AG10803 (cell line): ENCODE measurements at regions not wholly inside any gene's neighbourhood (a gene's known extent, or its start where the extent isn't known, plus 50 kb on each side); places are given as distances from the start of the nearest gene placed in this dataset.
A peak's percentile ranks its signal among the peaks of the same experiment; 100 is the strongest.
"Not testable (repeated sequence)": the region's sequence is repeated elsewhere in the genome, so short reads cannot be mapped to it uniquely, and the experiment has no call there.

Experiments
- DNase-seq: peaks from one replicate; pipeline ENCODE4 v3.0.0; 2010; ENCODE audit warnings: low read depth
- H3K4me3 ChIP-seq: 2 replicates; pipeline ENCODE4 v1.5.1; 2011; ENCODE audit warnings: mild to moderate bottlenecking, low read length, control low read depth
- TF ChIP-seq, protein P1 (sequence below): conservative IDR thresholded peaks from 2 replicates; pipeline ENCODE4 v1.5.1; 2011; ENCODE audit warnings: mild to moderate bottlenecking, low read length, control low read depth, inconsistent platforms

DNA sequence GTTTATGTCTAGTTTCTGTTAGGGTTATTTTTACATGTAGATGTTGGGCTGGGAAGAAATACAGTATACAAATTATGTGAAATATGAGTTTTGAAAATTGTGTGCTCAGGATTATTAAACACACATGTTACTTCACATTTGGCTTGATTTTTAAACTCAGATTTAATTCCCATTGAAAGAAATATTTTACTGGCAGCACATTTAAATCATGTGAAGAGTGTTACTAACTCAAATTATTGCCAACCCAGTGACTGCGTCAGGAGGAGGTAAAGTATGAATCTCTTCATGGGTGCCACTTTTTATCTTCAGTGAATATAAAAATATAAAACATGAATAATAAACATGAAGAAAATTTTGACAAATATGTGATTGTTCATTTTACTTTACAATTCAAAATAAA is 457.5 kb upstream of the CCDC179 start:
- H3K4me3 ChIP-seq = no peak overlapping the region
- no peak for DNase-seq
- TF ChIP-seq, protein P1, sequence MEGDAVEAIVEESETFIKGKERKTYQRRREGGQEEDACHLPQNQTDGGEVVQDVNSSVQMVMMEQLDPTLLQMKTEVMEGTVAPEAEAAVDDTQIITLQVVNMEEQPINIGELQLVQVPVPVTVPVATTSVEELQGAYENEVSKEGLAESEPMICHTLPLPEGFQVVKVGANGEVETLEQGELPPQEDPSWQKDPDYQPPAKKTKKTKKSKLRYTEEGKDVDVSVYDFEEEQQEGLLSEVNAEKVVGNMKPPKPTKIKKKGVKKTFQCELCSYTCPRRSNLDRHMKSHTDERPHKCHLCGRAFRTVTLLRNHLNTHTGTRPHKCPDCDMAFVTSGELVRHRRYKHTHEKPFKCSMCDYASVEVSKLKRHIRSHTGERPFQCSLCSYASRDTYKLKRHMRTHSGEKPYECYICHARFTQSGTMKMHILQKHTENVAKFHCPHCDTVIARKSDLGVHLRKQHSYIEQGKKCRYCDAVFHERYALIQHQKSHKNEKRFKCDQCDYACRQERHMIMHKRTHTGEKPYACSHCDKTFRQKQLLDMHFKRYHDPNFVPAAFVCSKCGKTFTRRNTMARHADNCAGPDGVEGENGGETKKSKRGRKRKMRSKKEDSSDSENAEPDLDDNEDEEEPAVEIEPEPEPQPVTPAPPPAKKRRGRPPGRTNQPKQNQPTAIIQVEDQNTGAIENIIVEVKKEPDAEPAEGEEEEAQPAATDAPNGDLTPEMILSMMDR = no peak

DNA sequence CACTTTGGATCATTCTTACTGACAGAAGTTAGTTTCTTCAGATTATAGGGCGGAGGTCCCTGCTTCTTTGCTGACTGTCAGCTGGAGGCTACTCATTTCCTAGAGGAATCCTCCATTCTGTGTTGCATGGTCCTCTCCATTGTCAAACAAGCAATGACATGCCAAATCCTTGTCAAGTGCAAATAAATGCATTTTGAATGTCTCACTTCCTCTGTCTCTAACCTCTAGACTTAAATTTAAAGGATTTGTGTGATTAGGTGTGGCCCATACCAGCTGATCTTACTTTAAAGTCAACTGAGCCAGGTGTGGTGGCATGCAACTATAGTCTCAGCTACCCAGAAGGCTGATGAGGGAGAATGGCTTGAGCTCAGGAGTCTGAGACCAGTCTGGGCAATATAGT is 458.4 kb upstream of the CCDC179 start:
- TF ChIP-seq, protein P1 = no peak
- no peak overlapping the region for H3K4me3 ChIP-seq
- DNase-seq = no peak

DNA sequence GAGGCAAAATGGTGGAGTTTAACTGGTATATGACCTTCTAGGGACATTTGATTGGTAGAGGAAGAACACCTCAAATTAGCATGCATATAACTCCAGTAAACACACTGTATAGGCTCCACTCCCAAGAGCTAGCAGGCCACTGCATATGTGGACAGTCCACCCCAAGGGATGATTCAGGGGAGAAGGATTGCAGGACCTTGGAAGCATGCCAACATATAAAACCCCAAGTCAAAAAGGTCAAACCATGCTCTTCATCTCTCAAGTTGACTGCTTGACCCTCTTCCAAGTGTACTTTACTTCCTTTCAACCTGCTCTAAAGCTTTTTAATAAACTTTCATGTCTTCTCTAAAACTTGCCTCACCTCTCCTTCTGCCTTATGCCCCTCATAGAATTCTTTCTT is 459.9 kb upstream of the CCDC179 start:
- TF ChIP-seq, protein P1 = no peak
- no peak for DNase-seq
- no peak overlapping the region for H3K4me3 ChIP-seq

DNA sequence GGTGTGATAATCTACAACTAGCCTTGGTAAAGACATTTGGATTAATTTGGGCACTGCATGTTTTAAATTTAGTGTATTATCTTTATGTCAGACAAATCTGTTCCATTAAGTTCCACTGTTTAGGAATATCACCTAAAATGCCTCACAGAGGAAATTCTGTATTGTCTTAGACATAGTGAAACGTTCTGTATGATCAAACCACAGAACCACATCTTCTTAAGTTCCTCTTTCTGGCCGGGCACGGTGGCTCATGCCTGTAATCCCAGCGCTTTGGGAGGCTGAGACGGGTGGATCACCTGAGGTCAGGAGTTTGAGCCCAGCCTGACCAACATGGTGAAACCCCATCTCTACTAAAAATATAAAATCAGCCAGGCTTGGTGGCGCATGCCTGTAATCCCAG is 475.3 kb upstream of the CCDC179 start:
- not testable (repeated sequence) for H3K4me3 ChIP-seq, DNase-seq

DNA sequence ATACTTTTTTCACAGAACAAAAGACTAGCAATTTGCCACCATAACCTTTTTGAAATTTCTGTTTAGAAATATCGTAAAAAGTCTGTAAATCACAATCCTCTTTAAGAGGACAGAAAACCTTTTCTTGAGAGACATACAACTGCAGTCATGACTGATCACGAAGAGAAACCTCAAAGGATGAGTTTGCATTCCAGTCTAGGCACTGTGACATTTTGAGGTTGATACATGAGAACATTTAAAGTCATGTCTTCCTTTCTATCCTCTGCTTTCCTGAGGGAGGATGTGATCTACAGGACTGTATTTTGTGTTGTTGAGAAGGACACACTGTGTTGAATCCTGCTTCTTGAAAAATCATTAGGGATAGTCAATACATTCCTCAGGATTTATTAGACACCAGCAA is 476.7 kb upstream of the CCDC179 start:
- no peak overlapping the region for H3K4me3 ChIP-seq
- TF ChIP-seq, protein P1 = no peak
- peak; percentile 7 for DNase-seq

DNA sequence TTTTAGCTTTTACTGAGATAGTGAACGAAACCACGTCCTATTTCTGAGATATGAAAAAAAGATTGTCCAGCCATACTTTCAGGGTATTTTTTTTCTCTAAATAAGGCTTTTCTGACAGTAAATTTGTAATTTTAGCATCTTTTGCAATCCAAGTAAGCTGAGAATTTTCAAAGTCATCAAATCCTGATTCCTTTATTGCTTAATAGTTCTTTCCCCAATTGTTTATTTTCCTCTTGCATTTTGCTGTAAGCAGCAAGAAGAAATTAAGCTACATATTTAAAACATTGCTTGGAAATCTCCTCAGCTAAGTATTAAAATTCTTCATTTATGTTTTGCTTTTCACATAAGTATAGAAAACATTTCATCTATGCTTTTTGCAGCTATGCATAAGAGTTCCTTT is 493.3 kb upstream of the CCDC179 start:
- TF ChIP-seq, protein P1 = no peak
- no peak overlapping the region for H3K4me3 ChIP-seq
- no peak for DNase-seq

DNA sequence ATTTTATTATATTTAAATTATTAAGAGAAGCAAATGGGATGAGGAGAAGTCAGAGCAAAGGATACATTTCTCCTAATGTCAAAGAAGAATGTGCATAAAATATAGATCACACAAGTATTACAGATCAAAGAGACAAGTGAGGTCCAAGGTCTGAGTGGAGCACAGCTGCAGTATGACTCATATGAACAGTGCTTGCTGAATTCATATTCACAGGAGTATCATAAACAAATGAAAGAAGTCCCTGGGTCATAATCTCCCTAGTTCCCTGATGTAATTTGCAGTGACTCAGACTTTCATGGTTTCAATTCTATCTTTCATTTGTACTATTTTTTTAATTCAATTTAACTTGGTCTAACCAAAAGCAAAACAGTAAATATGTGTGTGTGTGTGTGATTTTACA is 499.0 kb upstream of the CCDC179 start:
- H3K4me3 ChIP-seq = no peak overlapping the region
- TF ChIP-seq, protein P1 = no peak
- DNase-seq = peak; percentile 68

DNA sequence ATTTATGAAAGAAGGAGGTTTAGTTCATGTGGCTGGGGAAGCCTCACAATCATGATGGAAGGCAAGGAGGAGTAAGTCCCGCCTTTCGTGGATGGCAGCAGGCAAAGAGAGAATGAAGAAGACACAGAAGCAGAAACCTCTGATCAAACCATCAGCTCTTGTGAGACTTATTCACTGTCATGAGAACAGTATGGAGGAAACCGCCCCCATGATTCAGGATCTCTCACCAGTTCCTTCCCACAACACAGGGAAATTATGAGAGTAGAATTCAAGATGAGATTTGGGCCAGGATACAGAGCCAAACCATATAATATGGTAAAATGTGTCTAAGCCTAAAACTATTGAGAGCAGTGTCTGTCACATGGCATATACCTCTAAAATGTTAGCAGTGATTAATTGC is 503.8 kb upstream of the CCDC179 start:
- H3K4me3 ChIP-seq = no peak overlapping the region
- TF ChIP-seq, protein P1 = no peak
- DNase-seq = no peak
